Upper lobe of right lung (tissue), 1 donor: ENCODE measurements at regions not wholly inside any gene's neighbourhood (a gene's known extent, or its start where the extent isn't known, plus 50 kb on each side); places are given as distances from the start of the nearest gene placed in this dataset.

Source experiments
- ATAC-seq: fragments of 200-7000 bp; cut with Tn5 transposase; one replicate; pipeline ENCODE4 v1.9.1; 2020; ENCODE audit warnings: mild to moderate bottlenecking, moderate library complexity
- DNase-seq: peaks from one replicate; pipeline ENCODE4 v3.0.0-alpha.2; 2020
- H3K27ac ChIP-seq: fragments of 200-600 bp; one replicate; pipeline ENCODE4 v1.8.0; 2022
- H3K27me3 ChIP-seq: fragments of 200-600 bp; one replicate; pipeline ENCODE4 v1.8.0; 2022; ENCODE audit warnings: mild to moderate bottlenecking
- H3K36me3 ChIP-seq: fragments of 200-600 bp; one replicate; pipeline ENCODE4 v1.8.0; 2022
- H3K4me1 ChIP-seq: fragments of 200-600 bp; one replicate; pipeline ENCODE4 v1.8.0; 2022
- H3K4me3 ChIP-seq: fragments of 200-600 bp; one replicate; pipeline ENCODE4 v1.8.0; 2022; ENCODE audit warnings: mild to moderate bottlenecking
- H3K9me3 ChIP-seq: fragments of 200-600 bp; one replicate; pipeline ENCODE4 v1.8.0; 2022
- intact Hi-C: fragments of 100-400 bp; cut with DNase I; formaldehyde crosslinking; loops from one replicate; pipeline ENCODE4 v1.11.0; 2022
- TF ChIP-seq, protein P1 (sequence below): fragments of 200-600 bp; IDR thresholded peaks from one replicate; pipeline ENCODE4 v1.8.0; 2022; ENCODE audit warnings: antibody characterized with exemption
- donor health status: DM: no; HTN: yes; CAD: no; lungs with severe emphysema.

DNA sequence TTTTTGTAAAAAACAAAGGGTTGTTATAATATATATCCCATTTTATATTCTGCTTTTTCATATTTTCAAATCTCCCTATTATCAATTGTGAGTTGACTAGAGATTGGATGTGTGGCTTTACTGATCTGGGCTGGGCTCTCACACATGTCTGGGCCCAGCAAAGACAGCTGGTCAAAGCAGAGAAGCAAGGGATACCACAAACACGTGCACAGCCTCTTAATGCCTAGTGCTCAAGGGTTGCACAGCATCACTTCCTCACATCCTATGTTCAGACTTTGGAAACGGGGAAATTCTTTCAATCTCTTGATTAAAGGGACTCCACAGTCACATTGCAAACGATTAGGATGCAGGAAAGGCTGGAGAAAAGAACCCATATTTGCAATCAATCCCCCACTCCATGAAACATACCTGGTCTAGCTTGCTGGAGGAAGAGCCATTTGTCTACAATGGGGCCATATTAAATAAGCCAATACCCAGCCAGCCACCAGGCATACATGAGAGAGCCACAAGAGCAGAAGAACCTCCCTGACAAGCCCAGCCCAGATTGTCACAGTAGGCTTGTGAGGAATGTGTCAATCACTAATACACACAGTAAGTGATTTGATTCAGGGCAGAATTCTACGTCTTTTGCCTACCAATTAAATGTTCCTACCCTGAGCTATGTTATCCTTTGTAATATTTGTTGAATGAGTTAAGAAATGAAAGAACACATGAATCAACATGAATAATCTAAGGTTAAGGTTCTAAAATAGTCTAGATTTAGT is 431.2 kb downstream of the TNS3 start:
- no peak overlapping the region for H3K4me3 ChIP-seq
- DNase-seq (no peak), ATAC-seq (no peak)
- no peaks in the 10 kb centered on the region for H3K36me3 ChIP-seq
- TF ChIP-seq, protein P1, sequence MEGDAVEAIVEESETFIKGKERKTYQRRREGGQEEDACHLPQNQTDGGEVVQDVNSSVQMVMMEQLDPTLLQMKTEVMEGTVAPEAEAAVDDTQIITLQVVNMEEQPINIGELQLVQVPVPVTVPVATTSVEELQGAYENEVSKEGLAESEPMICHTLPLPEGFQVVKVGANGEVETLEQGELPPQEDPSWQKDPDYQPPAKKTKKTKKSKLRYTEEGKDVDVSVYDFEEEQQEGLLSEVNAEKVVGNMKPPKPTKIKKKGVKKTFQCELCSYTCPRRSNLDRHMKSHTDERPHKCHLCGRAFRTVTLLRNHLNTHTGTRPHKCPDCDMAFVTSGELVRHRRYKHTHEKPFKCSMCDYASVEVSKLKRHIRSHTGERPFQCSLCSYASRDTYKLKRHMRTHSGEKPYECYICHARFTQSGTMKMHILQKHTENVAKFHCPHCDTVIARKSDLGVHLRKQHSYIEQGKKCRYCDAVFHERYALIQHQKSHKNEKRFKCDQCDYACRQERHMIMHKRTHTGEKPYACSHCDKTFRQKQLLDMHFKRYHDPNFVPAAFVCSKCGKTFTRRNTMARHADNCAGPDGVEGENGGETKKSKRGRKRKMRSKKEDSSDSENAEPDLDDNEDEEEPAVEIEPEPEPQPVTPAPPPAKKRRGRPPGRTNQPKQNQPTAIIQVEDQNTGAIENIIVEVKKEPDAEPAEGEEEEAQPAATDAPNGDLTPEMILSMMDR: no peak
- H3K27ac ChIP-seq: no peak overlapping the region
- no peaks in the 10 kb centered on the region for H3K9me3 ChIP-seq
- intact Hi-C loops: no loop called here
- no peaks in the 10 kb centered on the region for H3K27me3 ChIP-seq
- peaks cover 32% of the 10 kb centered on the region for H3K4me1 ChIP-seq

DNA sequence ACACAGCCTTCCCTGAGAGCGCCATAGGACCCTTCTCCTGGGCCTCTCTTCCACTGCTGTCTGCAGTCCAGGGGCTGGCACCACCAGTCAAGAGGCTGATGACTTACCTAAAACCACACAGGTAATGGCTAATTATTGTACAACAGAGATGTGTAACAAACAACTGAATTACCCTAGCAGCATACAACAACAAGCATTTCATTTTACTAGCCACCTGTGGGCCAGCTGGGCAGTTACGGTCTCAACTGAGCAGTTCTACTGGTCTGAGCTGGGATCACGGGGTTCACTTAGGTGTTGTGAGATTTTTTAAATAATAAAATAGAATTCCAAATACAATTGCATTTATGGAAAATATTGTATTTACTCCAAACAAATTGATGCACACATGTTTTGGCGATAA is 431.9 kb downstream of the TNS3 start:
- Histone ChIP-seq H3K4me1 (peaks cover 33% of the 10 kb centered on the region), H3K9me3 (no peaks in the 10 kb centered on the region), H3K36me3 (no peaks in the 10 kb centered on the region), H3K27me3 (no peaks in the 10 kb centered on the region), H3K4me3 (no peak overlapping the region), H3K27ac (no peak overlapping the region)
- TF ChIP-seq, protein P1: no peak
- no peak for ATAC-seq
- intact Hi-C loops: no loop called here
- DNase-seq: no peak

DNA sequence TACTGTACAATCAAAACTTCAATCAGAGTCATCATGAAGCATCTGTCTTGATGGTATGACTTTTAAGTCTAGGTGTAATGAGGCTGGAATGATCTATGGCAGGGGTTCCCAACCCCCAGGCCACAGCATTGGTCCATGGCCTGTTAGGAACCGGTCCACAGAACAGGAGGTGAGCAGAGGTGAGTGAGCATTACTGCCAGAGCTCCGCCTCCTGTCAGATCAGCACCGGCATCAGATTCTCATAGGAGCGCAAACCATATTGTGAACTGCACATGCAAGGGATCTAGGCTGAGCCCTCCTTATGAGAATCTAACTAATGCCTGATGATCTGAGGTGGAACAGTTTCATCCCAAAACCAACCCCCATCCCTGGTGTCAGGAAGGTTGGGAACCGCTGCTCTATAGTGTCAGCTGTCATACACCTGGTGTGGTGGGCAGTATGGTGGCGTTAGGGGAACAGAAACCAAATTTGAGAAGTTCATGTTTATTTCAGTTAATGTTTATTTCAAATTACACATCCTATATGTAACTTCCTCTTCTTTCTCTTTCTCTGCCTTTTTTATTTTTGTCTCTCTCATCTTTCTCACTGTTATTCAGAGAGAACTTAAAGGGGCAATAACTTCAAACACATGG is 432.6 kb downstream of the TNS3 start:
- H3K9me3 ChIP-seq: no peaks in the 10 kb centered on the region
- peaks cover 27% of the 10 kb centered on the region for H3K4me1 ChIP-seq
- H3K27ac ChIP-seq: no peak overlapping the region
- ATAC-seq (no peak), DNase-seq (no peak)
- H3K4me3 ChIP-seq: no peak overlapping the region
- TF ChIP-seq, protein P1: no peak
- intact Hi-C loops: no loop called here
- no peaks in the 10 kb centered on the region for H3K36me3 ChIP-seq
- no peaks in the 10 kb centered on the region for H3K27me3 ChIP-seq

DNA sequence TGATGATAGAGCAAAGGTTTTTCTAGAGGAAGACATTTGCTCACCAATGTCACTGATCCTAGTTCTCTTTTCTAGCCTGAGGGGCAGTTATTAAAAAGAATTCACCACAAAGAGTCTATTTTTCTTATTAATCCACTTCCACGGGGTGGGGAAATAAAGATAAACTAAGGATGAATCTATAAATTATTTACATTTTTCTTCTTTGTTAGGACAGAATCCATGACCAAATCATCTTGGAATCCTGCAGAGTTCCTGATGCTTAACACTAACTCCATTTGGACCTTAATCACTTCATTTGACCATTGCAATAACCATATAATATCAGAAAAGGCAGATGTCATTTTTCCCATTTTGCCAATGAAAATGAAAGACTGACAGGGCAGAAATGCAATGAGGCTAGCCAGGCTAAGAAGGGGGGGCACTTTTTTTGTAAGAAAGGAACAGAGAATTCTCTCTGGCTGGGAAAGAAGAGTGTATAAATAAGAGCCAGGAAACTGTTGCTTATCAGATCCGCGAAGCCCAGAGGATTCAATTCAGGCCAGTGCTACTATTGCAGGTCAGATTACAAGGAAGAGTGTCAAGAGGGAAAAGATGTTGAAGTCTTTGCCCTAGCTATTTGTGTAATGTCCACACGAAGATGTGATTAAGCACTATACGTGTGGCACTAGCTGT is 433.2 kb downstream of the TNS3 start:
- Histone ChIP-seq H3K4me1 (peaks cover 20% of the 10 kb centered on the region), H3K4me3 (no peak overlapping the region), H3K27me3 (no peaks in the 10 kb centered on the region), H3K9me3 (no peaks in the 10 kb centered on the region), H3K36me3 (no peaks in the 10 kb centered on the region), H3K27ac (no peak overlapping the region)
- ATAC-seq (no peak), DNase-seq (no peak)
- TF ChIP-seq, protein P1: no peak
- intact Hi-C loops: no loop called here

DNA sequence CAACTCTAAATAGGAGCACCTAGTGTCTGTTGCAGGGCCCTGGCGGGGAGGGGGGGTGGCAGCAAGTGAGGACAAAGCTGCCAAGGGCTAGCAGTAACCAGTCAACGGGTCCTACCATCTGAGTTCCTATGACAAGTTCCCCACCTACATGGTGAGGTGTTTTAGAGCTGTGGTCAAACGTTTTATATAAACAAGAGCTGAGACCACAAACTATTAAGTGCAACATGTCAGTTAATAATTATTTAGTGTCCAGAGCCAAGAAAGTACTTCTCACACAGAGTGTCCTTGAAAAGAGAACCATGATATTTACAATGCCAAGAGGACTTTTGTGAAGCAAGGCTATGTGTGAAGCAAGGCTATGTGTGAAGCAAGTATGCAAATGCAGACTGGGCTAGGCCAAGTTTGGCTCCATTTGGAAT is 434.7 kb downstream of the TNS3 start:
- peak; percentile 88 for ATAC-seq
- DNase-seq: peak; percentile 67
- TF ChIP-seq, protein P1: no peak
- intact Hi-C loops: no loop called here
- no peak overlapping the region for H3K27ac ChIP-seq
- H3K4me1 ChIP-seq: peaks cover 17% of the 10 kb centered on the region
- H3K4me3 ChIP-seq: no peak overlapping the region
- H3K9me3 ChIP-seq: no peaks in the 10 kb centered on the region
- H3K36me3 ChIP-seq: no peaks in the 10 kb centered on the region
- no peaks in the 10 kb centered on the region for H3K27me3 ChIP-seq
